Omental fat pad (tissue), 3 donors: ENCODE measurements at regions not wholly inside any gene's neighbourhood (a gene's known extent, or its start where the extent isn't known, plus 50 kb on each side); places are given as distances from the start of the nearest gene placed in this dataset.

Experiments used
- ATAC-seq: fragments of 150-250 bp; one replicate; pipeline ENCODE4 v1.9.1; 2016; ENCODE audit warnings: mild to moderate bottlenecking, moderate library complexity; ENCODE audit not compliant: low FRiP score
- DNase-seq: peaks from one replicate; pipeline ENCODE4 v3.0.0-alpha.2; 2019; ENCODE audit warnings: low spot score
- TF ChIP-seq, protein P1 (sequence below), 3 donors: fragments of 450-650 bp; IDR thresholded peaks; one replicate each; pipeline ENCODE4 v1.5.1; 2016 to 2017; ENCODE audit warnings: antibody characterized with exemption in 3 of 3, mild to moderate bottlenecking in 3 of 3, moderate library complexity in 2 of 3

DNA sequence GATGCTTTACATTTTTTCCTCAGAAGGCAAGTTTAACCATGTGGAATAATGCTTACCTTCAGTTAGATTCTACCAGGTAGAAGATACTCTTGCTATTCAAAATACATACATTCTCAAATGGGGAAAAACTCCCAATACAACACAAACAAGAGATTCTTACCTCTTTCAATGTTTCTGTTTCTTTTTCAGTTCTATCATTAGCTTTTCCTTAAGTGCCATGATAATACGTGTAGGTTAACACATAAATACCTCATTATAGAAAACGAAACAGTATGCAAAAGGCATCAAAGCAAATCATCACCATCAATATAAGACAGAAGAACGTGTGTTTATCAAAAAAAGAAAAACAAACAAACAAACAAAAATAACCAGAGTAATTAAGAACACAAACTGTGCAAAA lies 300.7 kb upstream of the ROBO1 start:
- DNase-seq (no peak), ATAC-seq (no peak)
- TF ChIP-seq, protein P1, sequence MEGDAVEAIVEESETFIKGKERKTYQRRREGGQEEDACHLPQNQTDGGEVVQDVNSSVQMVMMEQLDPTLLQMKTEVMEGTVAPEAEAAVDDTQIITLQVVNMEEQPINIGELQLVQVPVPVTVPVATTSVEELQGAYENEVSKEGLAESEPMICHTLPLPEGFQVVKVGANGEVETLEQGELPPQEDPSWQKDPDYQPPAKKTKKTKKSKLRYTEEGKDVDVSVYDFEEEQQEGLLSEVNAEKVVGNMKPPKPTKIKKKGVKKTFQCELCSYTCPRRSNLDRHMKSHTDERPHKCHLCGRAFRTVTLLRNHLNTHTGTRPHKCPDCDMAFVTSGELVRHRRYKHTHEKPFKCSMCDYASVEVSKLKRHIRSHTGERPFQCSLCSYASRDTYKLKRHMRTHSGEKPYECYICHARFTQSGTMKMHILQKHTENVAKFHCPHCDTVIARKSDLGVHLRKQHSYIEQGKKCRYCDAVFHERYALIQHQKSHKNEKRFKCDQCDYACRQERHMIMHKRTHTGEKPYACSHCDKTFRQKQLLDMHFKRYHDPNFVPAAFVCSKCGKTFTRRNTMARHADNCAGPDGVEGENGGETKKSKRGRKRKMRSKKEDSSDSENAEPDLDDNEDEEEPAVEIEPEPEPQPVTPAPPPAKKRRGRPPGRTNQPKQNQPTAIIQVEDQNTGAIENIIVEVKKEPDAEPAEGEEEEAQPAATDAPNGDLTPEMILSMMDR (IDR thresholded peaks at IDR 0.05) = no peak

DNA sequence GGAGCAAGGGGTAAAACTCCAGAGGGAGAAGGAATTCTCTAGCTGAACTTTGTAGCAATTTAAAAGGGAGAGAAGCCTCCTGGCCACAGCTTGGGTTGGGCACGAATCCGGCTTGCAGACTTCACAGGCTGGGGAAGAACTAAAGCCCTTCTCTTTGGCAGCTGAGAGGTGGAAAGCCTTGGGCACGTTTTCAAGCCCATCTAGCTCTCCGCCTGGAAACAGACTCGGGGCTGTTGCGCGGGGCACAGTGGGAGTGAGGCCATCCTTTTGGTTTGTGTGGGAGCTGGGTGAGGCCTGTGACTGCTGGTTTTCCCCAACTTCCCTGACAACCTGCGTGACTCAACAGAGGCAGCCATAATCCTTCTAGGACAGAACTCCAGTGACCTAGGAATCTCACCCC lies 295.7 kb upstream of the ROBO1 start:
- no peak for ATAC-seq
- DNase-seq = no peak
- TF ChIP-seq, protein P1 (IDR thresholded peaks at IDR 0.05) = no peak

- DNase-seq (no peak), ATAC-seq (no peak)
- TF ChIP-seq, protein P1 (IDR thresholded peaks at IDR 0.05) = no peak
These were observed 292.9 kb upstream of the ROBO1 start for GRCh38 chr3:80060664-80061063.

GRCh38 chr3:80055306-80055705 lies 287.5 kb upstream of the ROBO1 start:
- TF ChIP-seq, protein P1 (IDR thresholded peaks at IDR 0.05) = no peak
- ATAC-seq = no peak

GRCh38 chr3:80052271-80052670 lies 284.5 kb upstream of the ROBO1 start:
- TF ChIP-seq, protein P1 (IDR thresholded peaks at IDR 0.05) = no peak
- no peak for DNase-seq
- no peak for ATAC-seq

More at GRCh38 chr3:80055306-80055705, 287.5 kb upstream of the ROBO1 start:
- DNase-seq = no peak

DNA sequence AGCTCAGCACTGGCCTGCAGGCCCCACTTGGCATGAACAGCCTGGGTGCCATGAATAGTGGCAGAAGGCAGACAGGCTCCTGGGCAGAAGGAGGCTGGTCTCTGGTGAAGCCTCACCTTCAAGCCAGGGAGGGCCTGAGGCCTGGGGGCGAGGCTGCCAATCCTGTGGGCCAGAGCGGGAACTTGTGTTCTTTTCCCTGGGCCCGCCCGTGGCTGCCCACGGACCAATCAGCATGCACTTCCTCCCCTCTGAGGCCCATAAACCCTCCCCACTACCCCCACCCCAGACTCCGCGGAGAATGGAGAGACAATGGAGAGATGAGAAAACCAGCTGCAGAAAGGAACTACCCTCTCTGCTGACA lies 283.8 kb upstream of the ROBO1 start:
- no peak for DNase-seq
- TF ChIP-seq, protein P1 (IDR thresholded peaks at IDR 0.05) = no peak
- no peak for ATAC-seq

DNA sequence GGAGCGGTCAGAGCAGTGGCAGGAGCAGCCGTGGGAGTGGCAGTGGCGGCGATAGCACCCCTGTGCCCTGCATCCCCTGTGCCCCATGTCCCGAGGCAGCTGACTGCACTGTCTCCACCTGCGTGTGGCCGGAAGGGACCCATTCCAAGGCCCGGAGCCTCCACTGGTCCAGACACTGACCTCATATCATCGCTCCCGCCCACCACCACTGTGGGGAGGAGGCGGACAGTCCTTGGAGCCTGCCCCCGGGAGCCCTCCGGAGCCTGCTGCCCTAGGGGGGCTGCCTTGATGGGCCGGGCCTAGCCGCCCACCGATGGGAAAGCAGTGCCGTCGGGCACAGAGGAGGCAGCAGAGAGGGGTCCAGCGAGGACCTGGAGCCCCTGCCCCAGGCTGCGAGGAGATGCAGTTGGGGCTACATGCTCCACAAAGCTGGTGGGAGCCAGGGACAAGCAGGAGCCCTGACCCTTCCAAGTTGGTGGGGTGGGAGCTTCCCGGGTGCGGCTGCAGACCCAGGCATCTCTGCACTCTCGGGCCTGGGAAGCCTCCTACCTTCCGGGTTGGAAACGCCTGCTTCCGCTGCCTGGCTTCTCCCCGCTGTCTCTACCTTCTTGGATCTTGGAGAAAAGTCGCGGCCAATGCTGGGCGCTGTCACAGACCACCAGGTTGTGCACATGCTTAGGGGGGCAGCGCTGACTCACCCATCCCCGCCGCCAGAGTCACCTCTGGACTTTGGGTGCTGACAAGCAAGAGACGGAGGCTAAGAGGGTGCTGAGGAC lies 283.2 kb upstream of the ROBO1 start:
- ATAC-seq (no peak), DNase-seq (no peak)

More for the DNA sequence above, 283.2 kb upstream of the ROBO1 start:
- TF ChIP-seq, protein P1 (IDR thresholded peaks at IDR 0.05) = no peak
